Large intestine (tissue), 3 donors: ENCODE measurements at regions not wholly inside any gene's neighbourhood (a gene's known extent, or its start where the extent isn't known, plus 50 kb on each side); places are given as distances from the start of the nearest gene placed in this dataset.

Experiments used
- DNase-seq, 2 donors: peaks; one replicate each; pipeline versions ENCODE4 v3.0.0 to v3.0.0-alpha.2; 2013
- H3K27ac ChIP-seq: one replicate; pipeline ENCODE4 v1.5.1; 2013; ENCODE audit warnings: low read length
- H3K27me3 ChIP-seq: 2 replicates; pipeline ENCODE4 v1.6.1; 2013; ENCODE audit warnings: low read length; ENCODE audit not compliant: control insufficient read depth, insufficient read depth
- H3K36me3 ChIP-seq: 2 replicates; pipeline ENCODE4 v1.6.1; 2013; ENCODE audit warnings: low read length; ENCODE audit not compliant: control insufficient read depth, insufficient read depth
- H3K4me1 ChIP-seq: one replicate; pipeline ENCODE4 v1.6.1; 2013; ENCODE audit warnings: low read length; ENCODE audit not compliant: control insufficient read depth, insufficient read depth
- H3K4me3 ChIP-seq: one replicate; pipeline ENCODE4 v1.5.1; 2013; ENCODE audit warnings: low read length
- H3K9me3 ChIP-seq: one replicate; pipeline ENCODE4 v1.6.1; 2013; ENCODE audit warnings: mild to moderate bottlenecking, low read depth, low read length, moderate library complexity; ENCODE audit not compliant: control insufficient read depth
- WGBS: methylation state at CpG from one replicate; pipeline ENCODE4 v1.1.5; 2013; ENCODE audit warnings: low lambda C conversion rate; ENCODE audit not compliant: insufficient coverage; 5-methylcytosine and 5-hydroxymethylcytosine counted together

- Histone ChIP-seq H3K9me3 (no peaks in the 10 kb centered on the region), H3K36me3 (no peaks in the 10 kb centered on the region), H3K27ac (no peak overlapping the region), H3K27me3 (no peaks in the 10 kb centered on the region), H3K4me3 (no peak overlapping the region), H3K4me1 (no peaks in the 10 kb centered on the region)
- peak in 1 of 2 donors; percentile 41 for DNase-seq
- WGBS = no CpG with 5 or more reads among the region's 3 CpGs
Measured at GRCh38 chr20:24275946-24276705, 193.3 kb upstream of the SYNDIG1 start.

- no peak overlapping the region for H3K27ac ChIP-seq
- no peaks in the 10 kb centered on the region for H3K27me3 ChIP-seq
- DNase-seq = no peak
- H3K4me3 ChIP-seq = no peak overlapping the region
- H3K9me3 ChIP-seq = no peaks in the 10 kb centered on the region
- H3K36me3 ChIP-seq = no peaks in the 10 kb centered on the region
- H3K4me1 ChIP-seq = no peaks in the 10 kb centered on the region
Measured at GRCh38 chr20:24273251-24273650, 196.2 kb upstream of the SYNDIG1 start.

DNA sequence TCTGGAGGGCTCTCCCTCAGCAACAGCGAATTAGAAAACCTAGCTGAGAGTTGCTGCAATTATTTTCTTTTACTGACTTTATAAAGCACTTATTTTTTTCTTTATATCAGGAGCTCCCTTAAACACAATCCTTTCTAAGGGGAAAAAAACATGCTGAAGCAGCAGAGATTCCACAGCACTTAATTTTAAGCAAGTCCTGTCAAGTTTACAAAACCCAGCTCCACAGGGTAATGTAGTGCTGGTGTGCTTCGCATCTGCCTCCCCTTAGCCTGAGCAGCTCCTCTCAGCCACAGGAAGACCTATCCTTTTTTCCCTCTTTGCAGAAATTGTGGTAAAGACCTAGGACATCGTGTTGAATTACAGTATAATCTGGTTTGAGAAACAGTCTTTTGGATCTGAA is 208.1 kb upstream of the SYNDIG1 start:
- DNase-seq = no peak
- Histone ChIP-seq H3K27me3 (no peaks in the 10 kb centered on the region), H3K4me3 (no peak overlapping the region), H3K4me1 (no peaks in the 10 kb centered on the region), H3K36me3 (no peaks in the 10 kb centered on the region), H3K9me3 (no peaks in the 10 kb centered on the region), H3K27ac (no peak overlapping the region)
- WGBS = no CpG with 5 or more reads among the region's 3 CpGs

DNA sequence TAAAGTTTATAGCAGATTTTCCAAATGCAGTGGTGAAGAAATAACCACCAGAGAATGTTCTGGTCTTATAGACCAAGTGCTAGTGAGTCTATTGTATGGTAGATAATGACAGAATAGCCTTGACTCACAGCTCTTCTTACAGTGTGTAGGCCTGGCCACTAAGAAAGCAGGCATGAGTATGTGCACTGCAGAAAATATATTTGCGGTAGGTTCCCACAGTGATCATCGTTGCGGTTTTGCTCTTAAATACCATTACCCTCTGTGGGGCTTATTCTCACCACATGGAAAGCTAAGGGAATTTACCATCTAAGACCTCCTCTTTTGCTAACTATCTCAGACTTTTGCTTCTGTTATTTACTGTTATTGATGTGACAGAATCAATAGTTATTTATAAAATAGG is 212.3 kb upstream of the SYNDIG1 start:
- H3K4me3 ChIP-seq = no peak overlapping the region
- no peak for DNase-seq
- H3K9me3 ChIP-seq = no peaks in the 10 kb centered on the region
- no peaks in the 10 kb centered on the region for H3K27me3 ChIP-seq
- no peak overlapping the region for H3K27ac ChIP-seq
- H3K4me1 ChIP-seq = no peaks in the 10 kb centered on the region
- no CpG with 5 or more reads among the region's 3 CpGs for WGBS
- H3K36me3 ChIP-seq = no peaks in the 10 kb centered on the region

DNA sequence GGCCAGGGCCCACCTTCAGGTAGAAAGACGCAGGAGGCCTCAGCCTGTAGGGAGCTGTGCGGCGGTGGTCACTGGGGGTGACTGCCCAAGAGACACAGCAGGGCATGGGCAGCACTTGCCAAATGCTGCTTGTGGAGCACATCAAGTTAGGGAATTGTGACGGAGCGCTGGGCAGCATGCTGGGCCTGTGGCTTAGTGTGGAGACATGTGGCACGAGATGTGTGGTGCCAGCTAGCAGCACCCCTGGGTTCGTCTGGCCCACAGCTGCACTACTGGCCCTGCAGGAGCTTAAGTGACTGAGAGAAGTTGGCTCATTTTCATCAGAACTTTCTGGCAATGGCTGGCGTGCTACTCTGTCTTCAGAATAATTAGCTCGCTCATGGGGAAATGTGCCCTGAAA is 213.1 kb upstream of the SYNDIG1 start:
- 90% methylated on average over 2 of the region's 9 CpGs for WGBS
- Histone ChIP-seq H3K36me3 (no peaks in the 10 kb centered on the region), H3K4me3 (no peak overlapping the region)

DNA sequence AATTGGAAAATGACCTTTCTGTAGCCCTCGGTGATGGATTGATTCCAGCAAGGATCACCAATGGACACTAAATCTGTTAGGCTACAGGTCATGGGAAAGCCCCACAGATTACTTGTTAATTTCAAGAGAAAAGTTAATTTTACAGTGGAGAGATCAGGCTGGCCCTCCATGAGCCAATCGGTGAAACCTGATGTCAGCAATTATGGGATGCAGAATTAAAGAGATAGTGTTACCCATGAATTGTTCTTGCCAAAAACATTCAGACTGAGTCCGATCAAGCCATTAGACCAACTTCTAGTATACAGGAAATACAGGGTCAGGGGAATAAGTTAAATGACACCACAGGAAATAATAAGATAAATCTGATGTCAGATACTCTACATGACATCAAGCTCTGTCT is 214.9 kb upstream of the SYNDIG1 start:
- Histone ChIP-seq H3K27ac (no peak overlapping the region), H3K36me3 (no peaks in the 10 kb centered on the region), H3K4me1 (no peaks in the 10 kb centered on the region), H3K9me3 (no peaks in the 10 kb centered on the region), H3K4me3 (no peak overlapping the region), H3K27me3 (no peaks in the 10 kb centered on the region)
- DNase-seq = no peak
- no CpG with 5 or more reads among the region's 3 CpGs for WGBS

More for the DNA sequence above, 213.1 kb upstream of the SYNDIG1 start:
- DNase-seq = no peak
- H3K4me1 ChIP-seq = no peaks in the 10 kb centered on the region
- H3K9me3 ChIP-seq = no peaks in the 10 kb centered on the region
- H3K27ac ChIP-seq = no peak overlapping the region
- H3K27me3 ChIP-seq = no peaks in the 10 kb centered on the region

DNA sequence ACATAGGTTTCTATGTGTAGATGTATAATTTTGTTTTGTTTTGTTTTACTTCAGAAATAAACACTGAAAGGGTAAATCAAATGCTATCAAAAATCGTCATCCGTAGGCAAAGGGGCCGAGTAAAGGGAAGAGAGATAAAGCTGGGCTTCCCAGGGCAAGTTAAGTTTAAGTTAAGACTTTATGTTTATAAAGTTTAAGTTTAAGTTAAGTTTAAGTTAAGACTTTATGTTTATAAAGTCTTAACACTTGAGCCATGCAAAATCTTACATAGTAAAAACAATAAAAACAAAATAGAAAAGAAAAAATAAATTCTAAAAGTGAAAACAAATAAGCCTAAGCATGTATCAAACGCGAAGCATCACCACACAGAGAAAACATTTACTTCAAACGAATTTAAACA is 216.1 kb upstream of the SYNDIG1 start:
- H3K27me3 ChIP-seq = no peaks in the 10 kb centered on the region
- H3K4me3 ChIP-seq = no peak overlapping the region
- H3K9me3 ChIP-seq = no peaks in the 10 kb centered on the region
- WGBS = 82% methylated on average over 5 of the region's 6 CpGs
- DNase-seq = no peak
- H3K27ac ChIP-seq = no peak overlapping the region
- no peaks in the 10 kb centered on the region for H3K36me3 ChIP-seq
- no peaks in the 10 kb centered on the region for H3K4me1 ChIP-seq

DNA sequence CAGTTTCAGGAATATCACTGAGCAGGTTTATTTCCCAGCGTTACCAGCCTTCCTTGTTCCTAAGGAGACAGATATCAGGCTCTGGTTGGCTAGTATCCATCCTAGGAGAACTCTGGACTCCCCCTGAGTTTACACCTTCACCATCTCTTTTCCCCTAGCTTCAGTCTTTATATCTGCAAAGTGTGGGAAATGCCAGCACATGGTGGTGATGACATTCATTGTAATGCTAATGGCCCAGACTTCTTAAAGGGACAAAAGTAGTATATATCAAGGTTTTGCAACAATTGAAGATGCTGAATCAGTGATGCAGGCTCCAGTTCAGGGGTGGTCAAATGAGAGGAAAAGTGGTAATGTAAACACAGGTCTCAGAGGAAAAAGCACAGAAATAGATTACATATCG is 224.3 kb upstream of the SYNDIG1 start:
- Histone ChIP-seq H3K36me3 (no peaks in the 10 kb centered on the region), H3K27ac (no peak overlapping the region), H3K27me3 (no peaks in the 10 kb centered on the region), H3K4me1 (peaks cover 4% of the 10 kb centered on the region), H3K4me3 (no peak overlapping the region), H3K9me3 (no peaks in the 10 kb centered on the region)
- DNase-seq = peak in 1 of 2 donors; percentile 3
- WGBS = 75% methylated on average over 1 of the region's 2 CpGs

GRCh38 chr20:24242763-24243162 is 226.7 kb upstream of the SYNDIG1 start:
- Histone ChIP-seq H3K27ac (no peak overlapping the region), H3K27me3 (no peaks in the 10 kb centered on the region), H3K4me3 (no peak overlapping the region), H3K4me1 (peaks cover 4% of the 10 kb centered on the region), H3K9me3 (no peaks in the 10 kb centered on the region), H3K36me3 (no peaks in the 10 kb centered on the region)
- DNase-seq = no peak
- WGBS = 100% methylated on average over 1 of the region's 4 CpGs

DNA sequence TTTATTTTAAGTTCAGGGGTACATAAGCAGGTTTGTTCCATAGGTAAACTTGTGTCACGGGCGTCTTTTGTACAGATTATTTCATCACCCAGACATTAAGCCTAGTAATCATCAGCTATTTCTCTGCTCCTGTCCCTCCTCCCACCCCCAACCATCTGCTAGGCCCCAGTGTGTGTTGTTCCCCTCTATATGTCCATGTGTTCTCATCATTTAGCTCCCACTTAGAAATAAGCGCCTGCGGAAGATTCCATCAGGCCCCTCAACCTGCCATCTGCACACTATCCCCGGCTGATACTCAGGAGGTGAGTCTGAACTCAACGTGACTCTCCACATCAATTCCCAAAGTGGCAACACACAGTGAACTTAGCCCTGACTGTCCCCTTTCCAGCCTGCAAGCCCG is 228.0 kb upstream of the SYNDIG1 start:
- Histone ChIP-seq H3K27ac (no peak overlapping the region), H3K27me3 (no peaks in the 10 kb centered on the region), H3K4me3 (no peak overlapping the region), H3K36me3 (no peaks in the 10 kb centered on the region), H3K9me3 (no peaks in the 10 kb centered on the region), H3K4me1 (peaks cover 4% of the 10 kb centered on the region)
- WGBS = 100% methylated on average over 1 of the region's 7 CpGs
- DNase-seq = no peak

- H3K27ac ChIP-seq = no peak overlapping the region
- H3K4me1 ChIP-seq = no peaks in the 10 kb centered on the region
- no CpG with 5 or more reads among the region's 3 CpGs for WGBS
- no peak for DNase-seq
- H3K4me3 ChIP-seq = no peak overlapping the region
- no peaks in the 10 kb centered on the region for H3K27me3 ChIP-seq
- no peaks in the 10 kb centered on the region for H3K9me3 ChIP-seq
- no peaks in the 10 kb centered on the region for H3K36me3 ChIP-seq
Measured at GRCh38 chr20:24236963-24237362, 232.5 kb upstream of the SYNDIG1 start.
